ENCODE measurements at regions not wholly inside any gene's neighbourhood (a gene's known extent, or its start where the extent isn't known, plus 50 kb on each side); places are given as distances from the start of the nearest gene placed in this dataset.

GRCh38 chr2:104668631-104669030 is 185.3 kb upstream of the POU3F3 start:
- intact Hi-C loops (cut with DNase I, micrococcal nuclease) = no loop called here
- ATAC-seq (no peak), DNase-seq (no peak)

- intact Hi-C loops (cut with DNase I, micrococcal nuclease) = no loop called here
- DNase-seq (no peak), ATAC-seq (no peak)
These were observed 180.7 kb upstream of the POU3F3 start for GRCh38 chr2:104673225-104673624.

GRCh38 chr2:104678181-104678580 is 175.7 kb upstream of the POU3F3 start:
- intact Hi-C loops (cut with DNase I, micrococcal nuclease) = no loop called here
- no peak for DNase-seq
- ATAC-seq = no peak

GRCh38 chr2:104685591-104685990 is 168.3 kb upstream of the POU3F3 start:
- no peak for DNase-seq
- intact Hi-C loops (cut with DNase I, micrococcal nuclease) = no loop called here
- no peak for ATAC-seq

GRCh38 chr2:104687147-104687546 is 166.8 kb upstream of the POU3F3 start:
- intact Hi-C loops (cut with DNase I, micrococcal nuclease) = no loop called here
- DNase-seq (no peak), ATAC-seq (no peak)

GRCh38 chr2:104690255-104690984 is 163.5 kb upstream of the POU3F3 start:
- no peak for DNase-seq
- intact Hi-C loops (cut with DNase I, micrococcal nuclease) = no loop called here
- no peak for ATAC-seq

- DNase-seq (no peak), ATAC-seq (no peak)
These were observed 155.6 kb upstream of the POU3F3 start for GRCh38 chr2:104698276-104698675.

GRCh38 chr2:104701411-104701911 is 152.5 kb upstream of the POU3F3 start:
- intact Hi-C loops (cut with DNase I, micrococcal nuclease) = no loop called here
- DNase-seq (no peak), ATAC-seq (no peak)

More at GRCh38 chr2:104698276-104698675, 155.6 kb upstream of the POU3F3 start:
- intact Hi-C loops (cut with DNase I, micrococcal nuclease) = no loop called here

- no peak for DNase-seq
- intact Hi-C loops (cut with DNase I, micrococcal nuclease) = no loop called here
- no peak for ATAC-seq
These were observed 151.7 kb upstream of the POU3F3 start for GRCh38 chr2:104702031-104702850.

- DNase-seq (no peak), ATAC-seq (no peak)
- intact Hi-C loops (cut with DNase I, micrococcal nuclease) = no loop called here
These were observed 150.2 kb upstream of the POU3F3 start for GRCh38 chr2:104703669-104704068.

- DNase-seq (no peak), ATAC-seq (no peak)
- intact Hi-C loops (cut with DNase I, micrococcal nuclease) = no loop called here
These were observed 149.2 kb upstream of the POU3F3 start for GRCh38 chr2:104704496-104705245.

GRCh38 chr2:104707056-104707455 is 146.9 kb upstream of the POU3F3 start:
- no peak for ATAC-seq
- no peak for DNase-seq
- intact Hi-C loops (cut with DNase I, micrococcal nuclease) = no loop called here

GRCh38 chr2:104708967-104709366 is 144.9 kb upstream of the POU3F3 start:
- ATAC-seq = no peak
- intact Hi-C loops (cut with DNase I, micrococcal nuclease) = no loop called here
- DNase-seq = no peak

- ATAC-seq = no peak
- intact Hi-C loops (cut with DNase I, micrococcal nuclease) = no loop called here
- no peak for DNase-seq
These were observed 137.9 kb upstream of the POU3F3 start for GRCh38 chr2:104716061-104716460.

GRCh38 chr2:104733226-104733943 is 120.5 kb upstream of the POU3F3 start:
- intact Hi-C loops (cut with DNase I, micrococcal nuclease) = no loop called here
- ATAC-seq = peak; percentile 51
- DNase-seq = peak in 1 of 2 donors; percentile 28

GRCh38 chr2:104734937-104735586 is 118.9 kb upstream of the POU3F3 start:
- ATAC-seq (no peak), DNase-seq (no peak)
- intact Hi-C loops (cut with DNase I, micrococcal nuclease) = no loop called here

GRCh38 chr2:104736026-104736425 is 117.9 kb upstream of the POU3F3 start:
- intact Hi-C loops (cut with DNase I, micrococcal nuclease) = no loop called here
- no peak for ATAC-seq
- no peak for DNase-seq

- intact Hi-C loops (cut with DNase I, micrococcal nuclease) = no loop called here
- DNase-seq (no peak), ATAC-seq (no peak)
These were observed 112.1 kb upstream of the POU3F3 start for GRCh38 chr2:104741860-104742259.
